ENCODE measurements at regions not wholly inside any gene's neighbourhood (a gene's known extent, or its start where the extent isn't known, plus 50 kb on each side); places are given as distances from the start of the nearest gene placed in this dataset.

DNA sequence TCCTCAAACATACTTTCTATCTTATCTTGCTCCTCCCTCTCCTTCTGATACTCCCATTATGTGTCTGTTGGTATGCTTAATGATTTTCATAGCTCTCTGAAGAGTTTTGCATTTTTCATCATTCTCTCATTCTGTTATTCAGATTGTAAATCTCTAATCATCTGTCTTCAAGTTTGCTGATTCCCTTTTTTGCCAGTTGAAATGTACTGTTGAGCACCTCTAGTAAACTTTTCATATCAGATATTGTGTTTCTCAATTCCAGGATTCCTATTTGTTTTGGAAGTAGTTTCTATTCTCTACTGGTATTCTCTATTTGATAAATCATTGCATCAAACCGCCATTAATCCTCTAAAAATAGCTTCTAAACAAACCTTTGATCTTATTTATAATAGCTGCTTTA, 387.7 kb downstream of the PAX1 start:
- Histone ChIP-seq H3K9me3 (ENCODE audit: control insufficient read depth in 2 of 3, insufficient read depth in 1 of 3, low read length in 3 of 3) (peaks cover 0 to 12% (median 6%) of the 10 kb centered on the region in 3 donors), H3K4me1 (ENCODE audit: control insufficient read depth in 2 of 3, insufficient read depth in 2 of 3, low read depth in 1 of 3, low read length in 3 of 3) (no peaks in the 10 kb centered on the region), H3K4me3 (ENCODE audit: low read length in 3 of 3) (no peak overlapping the region), H3K27ac (ENCODE audit: low read depth in 2 of 2, low read length in 2 of 2) (no peak overlapping the region), H3K36me3 (ENCODE audit: control insufficient read depth in 2 of 3, insufficient read depth in 3 of 3, low read length in 3 of 3) (no peaks in the 10 kb centered on the region), H3K9ac (ENCODE audit: low read length in 3 of 3) (no peak overlapping the region), H3K27me3 (ENCODE audit: control insufficient read depth, insufficient read depth, low read length) (no peaks in the 10 kb centered on the region)
- FAIRE-seq (no peak), DNase-seq (no peak)
- intact Hi-C loops (cut with DNase I): no loop called here
- TF ChIP-seq, protein P1, sequence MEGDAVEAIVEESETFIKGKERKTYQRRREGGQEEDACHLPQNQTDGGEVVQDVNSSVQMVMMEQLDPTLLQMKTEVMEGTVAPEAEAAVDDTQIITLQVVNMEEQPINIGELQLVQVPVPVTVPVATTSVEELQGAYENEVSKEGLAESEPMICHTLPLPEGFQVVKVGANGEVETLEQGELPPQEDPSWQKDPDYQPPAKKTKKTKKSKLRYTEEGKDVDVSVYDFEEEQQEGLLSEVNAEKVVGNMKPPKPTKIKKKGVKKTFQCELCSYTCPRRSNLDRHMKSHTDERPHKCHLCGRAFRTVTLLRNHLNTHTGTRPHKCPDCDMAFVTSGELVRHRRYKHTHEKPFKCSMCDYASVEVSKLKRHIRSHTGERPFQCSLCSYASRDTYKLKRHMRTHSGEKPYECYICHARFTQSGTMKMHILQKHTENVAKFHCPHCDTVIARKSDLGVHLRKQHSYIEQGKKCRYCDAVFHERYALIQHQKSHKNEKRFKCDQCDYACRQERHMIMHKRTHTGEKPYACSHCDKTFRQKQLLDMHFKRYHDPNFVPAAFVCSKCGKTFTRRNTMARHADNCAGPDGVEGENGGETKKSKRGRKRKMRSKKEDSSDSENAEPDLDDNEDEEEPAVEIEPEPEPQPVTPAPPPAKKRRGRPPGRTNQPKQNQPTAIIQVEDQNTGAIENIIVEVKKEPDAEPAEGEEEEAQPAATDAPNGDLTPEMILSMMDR (IDR thresholded peaks at IDR 0.05; ENCODE audit: borderline replicate concordance, extremely low read depth, insufficient read depth): no peak

DNA sequence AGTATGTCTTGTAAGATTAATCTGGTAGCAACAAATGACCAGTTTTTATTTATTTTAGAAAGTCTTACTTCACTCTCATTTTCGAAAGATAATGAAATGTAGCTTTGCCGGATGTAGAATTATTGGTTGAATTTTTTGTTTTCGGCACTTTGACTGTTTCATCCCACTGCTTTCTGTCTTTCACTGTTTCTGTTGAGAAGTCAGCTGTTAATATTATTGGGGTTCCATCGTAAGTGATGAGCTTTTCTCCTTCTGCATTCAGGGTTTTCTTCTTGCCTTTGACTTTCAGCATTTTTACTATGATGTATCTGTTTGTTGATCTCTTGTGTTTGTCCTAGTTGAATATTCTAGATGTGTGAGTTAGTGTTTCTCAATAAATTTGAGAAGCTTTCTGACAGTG, 383.4 kb downstream of the PAX1 start:
- H3K27ac ChIP-seq (ENCODE audit: low read depth in 2 of 2, low read length in 2 of 2): no peak overlapping the region
- H3K27me3 ChIP-seq (ENCODE audit: control insufficient read depth, insufficient read depth, low read length): no peaks in the 10 kb centered on the region
- no peaks in the 10 kb centered on the region for H3K4me1 ChIP-seq (ENCODE audit: control insufficient read depth in 2 of 3, insufficient read depth in 2 of 3, low read depth in 1 of 3, low read length in 3 of 3)
- FAIRE-seq: no peak
- H3K9ac ChIP-seq (ENCODE audit: low read length in 3 of 3): no peak overlapping the region
- TF ChIP-seq, protein P1 (IDR thresholded peaks at IDR 0.05; ENCODE audit: borderline replicate concordance, extremely low read depth, insufficient read depth): no peak
- no peak for DNase-seq
- intact Hi-C loops (cut with DNase I): no loop called here
- no peaks in the 10 kb centered on the region for H3K36me3 ChIP-seq (ENCODE audit: control insufficient read depth in 2 of 3, insufficient read depth in 3 of 3, low read length in 3 of 3)
- H3K9me3 ChIP-seq (ENCODE audit: control insufficient read depth in 2 of 3, insufficient read depth in 1 of 3, low read length in 3 of 3): peaks cover 0 to 12% (median 6%) of the 10 kb centered on the region in 3 donors
- H3K4me3 ChIP-seq (ENCODE audit: low read length in 3 of 3): no peak overlapping the region

DNA sequence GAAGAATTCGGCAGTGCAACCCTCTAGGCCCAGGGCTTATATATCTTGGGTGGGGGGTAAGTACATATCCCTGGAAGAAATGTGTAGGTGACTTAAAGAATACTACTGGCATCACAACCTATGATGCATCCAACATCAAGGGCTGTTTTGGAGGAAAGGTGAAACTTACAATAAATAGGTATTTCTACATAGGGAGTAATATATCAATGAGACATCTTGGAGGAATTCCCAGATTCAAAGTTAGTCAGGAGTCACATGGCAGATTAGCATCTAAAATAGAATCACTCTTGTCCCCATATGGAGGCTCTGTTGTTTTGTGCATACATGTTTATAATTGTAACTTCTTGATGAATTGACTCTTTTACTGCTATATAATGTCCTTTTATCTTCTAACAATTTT, 375.5 kb downstream of the PAX1 start:
- H3K4me1 ChIP-seq (ENCODE audit: control insufficient read depth in 2 of 3, insufficient read depth in 2 of 3, low read depth in 1 of 3, low read length in 3 of 3): no peaks in the 10 kb centered on the region
- TF ChIP-seq, protein P1 (IDR thresholded peaks at IDR 0.05; ENCODE audit: borderline replicate concordance, extremely low read depth, insufficient read depth): no peak
- DNase-seq (no peak), FAIRE-seq (no peak)
- H3K36me3 ChIP-seq (ENCODE audit: control insufficient read depth in 2 of 3, insufficient read depth in 3 of 3, low read length in 3 of 3): no peaks in the 10 kb centered on the region
- no peak overlapping the region for H3K4me3 ChIP-seq (ENCODE audit: low read length in 3 of 3)
- no peak overlapping the region for H3K27ac ChIP-seq (ENCODE audit: low read depth in 2 of 2, low read length in 2 of 2)
- no peaks in the 10 kb centered on the region for H3K9me3 ChIP-seq (ENCODE audit: control insufficient read depth in 2 of 3, insufficient read depth in 1 of 3, low read length in 3 of 3)
- no peaks in the 10 kb centered on the region for H3K27me3 ChIP-seq (ENCODE audit: control insufficient read depth, insufficient read depth, low read length)
- no peak overlapping the region for H3K9ac ChIP-seq (ENCODE audit: low read length in 3 of 3)
- intact Hi-C loops (cut with DNase I): no loop called here

DNA sequence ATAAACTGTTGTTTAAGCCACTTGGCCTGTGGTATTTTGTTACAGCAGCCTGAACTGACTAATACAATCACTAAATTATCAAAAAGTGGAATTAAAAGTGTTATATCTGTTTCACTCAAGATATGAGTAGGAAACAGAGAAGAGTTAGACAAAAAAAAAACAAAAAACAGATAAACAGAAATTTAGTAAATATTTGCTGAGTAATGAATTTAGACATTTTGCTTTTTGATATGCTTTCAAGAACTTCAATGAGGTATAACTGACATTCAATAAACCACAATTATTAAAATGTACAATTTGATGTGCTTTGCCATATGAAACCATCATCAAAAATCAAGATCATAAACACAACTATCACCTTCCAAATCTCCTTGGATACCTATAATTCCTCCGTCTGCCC, 369.2 kb downstream of the PAX1 start:
- intact Hi-C loops (cut with DNase I): no loop called here
- H3K4me1 ChIP-seq (ENCODE audit: control insufficient read depth in 2 of 3, insufficient read depth in 2 of 3, low read depth in 1 of 3, low read length in 3 of 3): no peaks in the 10 kb centered on the region
- DNase-seq (no peak), FAIRE-seq (no peak)
- TF ChIP-seq, protein P1 (IDR thresholded peaks at IDR 0.05; ENCODE audit: borderline replicate concordance, extremely low read depth, insufficient read depth): no peak
- H3K4me3 ChIP-seq (ENCODE audit: low read length in 3 of 3): no peak overlapping the region
- no peak overlapping the region for H3K9ac ChIP-seq (ENCODE audit: low read length in 3 of 3)
- no peaks in the 10 kb centered on the region for H3K36me3 ChIP-seq (ENCODE audit: control insufficient read depth in 2 of 3, insufficient read depth in 3 of 3, low read length in 3 of 3)
- no peaks in the 10 kb centered on the region for H3K27me3 ChIP-seq (ENCODE audit: control insufficient read depth, insufficient read depth, low read length)
- no peaks in the 10 kb centered on the region for H3K9me3 ChIP-seq (ENCODE audit: control insufficient read depth in 2 of 3, insufficient read depth in 1 of 3, low read length in 3 of 3)
- H3K27ac ChIP-seq (ENCODE audit: low read depth in 2 of 2, low read length in 2 of 2): no peak overlapping the region
